ENCODE measurements at regions not wholly inside any gene's neighbourhood (a gene's known extent, or its start where the extent isn't known, plus 50 kb on each side); places are given as distances from the start of the nearest gene placed in this dataset.
A peak's percentile ranks its signal among the peaks of the same experiment; 100 is the strongest.

GRCh38 chr2:220393711-220394110, 766.3 kb downstream of the SLC4A3 start:
- in situ Hi-C loops (cut with MboI; ENCODE audit: low pct_unique_long_range_greater_than_20kb in 2 of 9, low sequenced_read_pairs in 9 of 9, unreplicated experiment in 9 of 9): no loop called here
- WGBS, 10 experiments: 36 to 100% (median 68%) methylated on average over 1 to 2 of the region's 2 CpGs; no CpG with 5 or more reads in 1 of the 10 experiments
- Histone ChIP-seq H3K4me1 (replicated peaks in 1 of 2) (peaks cover 0 to 9% of the 10 kb centered on the region in 2 donors), H3K4me3 (no peak overlapping the region), H3K27ac (no peak overlapping the region)
- ATAC-seq (replicated peaks in 6 of 8): peak in 4 of 8 experiments; percentile 34 to 84 (median 68)

GRCh38 chr2:220394433-220394832, 767.0 kb downstream of the SLC4A3 start:
- in situ Hi-C loops (cut with MboI; ENCODE audit: low pct_unique_long_range_greater_than_20kb in 2 of 9, low sequenced_read_pairs in 9 of 9, unreplicated experiment in 9 of 9): no loop called here
- no peak overlapping the region for H3K4me3 ChIP-seq
- ATAC-seq (replicated peaks in 6 of 8): no peak
- no peak overlapping the region for H3K27ac ChIP-seq
- peaks cover 0 to 9% of the 10 kb centered on the region in 2 donors for H3K4me1 ChIP-seq (replicated peaks in 1 of 2)

- peaks cover 0 to 8% of the 10 kb centered on the region in 2 donors for H3K4me1 ChIP-seq (replicated peaks in 1 of 2)
- H3K27ac ChIP-seq: no peak overlapping the region
- 49 to 100% (median 78%) methylated on average over 1 to 4 of the region's 4 CpGs for WGBS, 10 experiments
- in situ Hi-C loops (cut with MboI; ENCODE audit: low pct_unique_long_range_greater_than_20kb in 2 of 9, low sequenced_read_pairs in 9 of 9, unreplicated experiment in 9 of 9): no loop called here
- ATAC-seq (replicated peaks in 6 of 8): peak in 1 of 8 experiments; percentile 20
- H3K4me3 ChIP-seq: no peak overlapping the region
Measured at GRCh38 chr2:220396287-220396686, 768.9 kb downstream of the SLC4A3 start.

GRCh38 chr2:220410296-220410695, 782.9 kb downstream of the SLC4A3 start:
- Histone ChIP-seq H3K27ac (no peak overlapping the region), H3K4me3 (no peak overlapping the region), H3K4me1 (replicated peaks in 1 of 2) (no peaks in the 10 kb centered on the region)
- no peak for ATAC-seq (replicated peaks in 6 of 8)
- in situ Hi-C loops (cut with MboI; ENCODE audit: low pct_unique_long_range_greater_than_20kb in 2 of 9, low sequenced_read_pairs in 9 of 9, unreplicated experiment in 9 of 9): no loop called here
- WGBS, 10 experiments: 0 to 100% (median 83%) methylated on average over 1 of the region's 1 CpG; no CpG with 5 or more reads in 2 of the 10 experiments

DNA sequence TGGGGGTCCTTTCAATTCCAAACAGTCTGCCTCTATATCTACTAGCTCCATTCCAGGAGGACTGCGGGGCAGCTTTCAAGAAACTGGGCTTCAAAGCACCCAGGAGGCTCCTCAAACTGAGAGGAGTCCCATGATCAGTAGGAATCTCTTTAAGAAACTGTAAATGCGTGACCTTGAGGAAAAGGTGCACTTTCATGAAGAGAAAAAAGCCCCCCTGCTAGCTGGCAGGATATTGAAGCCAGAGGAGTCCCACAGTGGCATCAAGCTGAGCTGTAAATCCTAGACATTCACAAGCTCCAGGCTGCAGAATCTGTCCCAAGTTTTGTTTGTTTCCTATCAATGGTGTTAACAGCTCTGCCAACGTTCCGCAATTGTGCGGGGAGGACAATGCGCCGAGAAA, 790.1 kb downstream of the SLC4A3 start:
- no peak overlapping the region for H3K27ac ChIP-seq
- 51 to 100% (median 61%) methylated on average over 1 to 6 of the region's 7 CpGs; no CpG with 5 or more reads in 3 of the 10 experiments for WGBS, 10 experiments
- in situ Hi-C loops (cut with MboI; ENCODE audit: low pct_unique_long_range_greater_than_20kb in 2 of 9, low sequenced_read_pairs in 9 of 9, unreplicated experiment in 9 of 9): no loop called here
- H3K4me3 ChIP-seq: no peak overlapping the region
- no peak for ATAC-seq (replicated peaks in 6 of 8)
- H3K4me1 ChIP-seq (replicated peaks in 1 of 2): peaks cover 2 to 4% of the 10 kb centered on the region in 2 donors

DNA sequence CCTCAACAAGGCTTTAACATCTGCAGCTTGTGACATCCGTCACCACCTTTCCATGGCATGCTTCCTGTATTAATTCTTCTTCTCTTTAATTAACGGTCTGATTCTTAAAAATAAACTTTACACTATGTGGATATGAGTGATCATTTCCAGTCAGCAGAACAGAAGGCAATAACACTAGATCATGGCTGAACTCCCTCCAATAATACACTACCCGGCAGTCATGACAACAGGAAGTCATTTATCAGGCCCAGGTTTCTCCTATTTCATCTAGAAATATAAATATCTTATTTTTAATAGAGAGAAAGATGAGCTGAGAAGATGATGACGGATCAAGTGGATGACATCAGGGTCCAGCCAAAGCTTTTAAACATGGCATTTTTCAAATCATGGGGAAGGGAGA, 792.2 kb downstream of the SLC4A3 start:
- H3K27ac ChIP-seq: no peak overlapping the region
- in situ Hi-C loops (cut with MboI; ENCODE audit: low pct_unique_long_range_greater_than_20kb in 2 of 9, low sequenced_read_pairs in 9 of 9, unreplicated experiment in 9 of 9): no loop called here
- 29 to 85% (median 62%) methylated on average over 1 to 4 of the region's 4 CpGs for WGBS, 10 experiments
- peak in 5 of 8 experiments; percentile 59 to 97 (median 83) for ATAC-seq (replicated peaks in 6 of 8)
- H3K4me3 ChIP-seq: no peak overlapping the region
- H3K4me1 ChIP-seq (replicated peaks in 1 of 2): peaks cover 2 to 4% of the 10 kb centered on the region in 2 donors

DNA sequence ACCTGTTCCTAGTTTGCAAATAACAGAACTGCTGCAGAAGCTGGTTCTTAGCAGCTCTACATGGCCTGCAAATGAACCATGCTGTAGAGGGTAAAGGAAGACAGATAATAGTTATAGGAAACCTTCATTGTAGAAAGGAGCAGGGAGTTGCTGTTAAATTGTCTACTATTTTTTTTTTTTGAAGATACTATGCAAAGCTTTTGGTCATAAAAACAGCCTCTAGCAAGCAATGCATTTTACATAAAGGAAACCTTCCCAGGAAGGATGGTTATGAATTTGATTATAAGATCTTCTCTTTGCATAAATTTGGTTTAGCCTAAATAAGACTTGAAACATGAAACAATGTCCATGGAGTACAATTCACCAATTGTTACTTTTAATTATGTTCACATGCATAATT, 793.4 kb downstream of the SLC4A3 start:
- Histone ChIP-seq H3K4me3 (no peak overlapping the region), H3K27ac (no peak overlapping the region), H3K4me1 (replicated peaks in 1 of 2) (peaks cover 2 to 4% of the 10 kb centered on the region in 2 donors)
- in situ Hi-C loops (cut with MboI; ENCODE audit: low pct_unique_long_range_greater_than_20kb in 2 of 9, low sequenced_read_pairs in 9 of 9, unreplicated experiment in 9 of 9): no loop called here
- peak in 3 of 8 experiments; percentile 51 to 69 (median 65) for ATAC-seq (replicated peaks in 6 of 8)

DNA sequence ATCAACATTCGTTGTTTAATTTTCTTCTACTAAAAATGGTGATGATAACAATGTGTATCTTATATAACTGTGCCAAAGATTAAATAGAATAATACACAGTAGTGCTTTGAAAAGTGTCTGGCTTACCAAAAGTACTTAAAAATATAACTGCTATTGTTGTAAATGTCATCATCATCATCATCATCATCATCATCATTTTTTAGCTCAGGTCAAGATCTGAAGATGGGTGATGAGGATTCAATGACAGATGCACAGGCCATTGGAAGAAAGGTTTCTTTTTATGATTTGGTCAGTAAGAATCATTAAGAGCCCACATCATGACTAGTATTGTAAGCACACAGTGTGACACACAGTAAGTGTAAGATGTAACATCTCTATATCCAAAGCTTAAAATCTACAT, 795.2 kb downstream of the SLC4A3 start:
- H3K27ac ChIP-seq: no peak overlapping the region
- H3K4me3 ChIP-seq: no peak overlapping the region
- in situ Hi-C loops (cut with MboI; ENCODE audit: low pct_unique_long_range_greater_than_20kb in 2 of 9, low sequenced_read_pairs in 9 of 9, unreplicated experiment in 9 of 9): no loop called here
- WGBS, 10 experiments: 11 to 83% (median 80%) methylated on average over 1 of the region's 1 CpG; no CpG with 5 or more reads in 2 of the 10 experiments
- ATAC-seq (replicated peaks in 6 of 8): no peak
- H3K4me1 ChIP-seq (replicated peaks in 1 of 2): peaks cover 0 to 2% of the 10 kb centered on the region in 2 donors

GRCh38 chr2:220424561-220424960, 797.1 kb downstream of the SLC4A3 start:
- WGBS, 10 experiments: 40 to 94% (median 79%) methylated on average over 1 to 2 of the region's 2 CpGs; no CpG with 5 or more reads in 4 of the 10 experiments
- ATAC-seq (replicated peaks in 6 of 8): no peak
- H3K4me1 ChIP-seq (replicated peaks in 1 of 2): peaks cover 0 to under 1% of the 10 kb centered on the region in 2 donors
- no peak overlapping the region for H3K27ac ChIP-seq
- H3K4me3 ChIP-seq: no peak overlapping the region
- in situ Hi-C loops (cut with MboI; ENCODE audit: low pct_unique_long_range_greater_than_20kb in 2 of 9, low sequenced_read_pairs in 9 of 9, unreplicated experiment in 9 of 9): no loop called here

- no peak for ATAC-seq (replicated peaks in 6 of 8)
- 40 to 100% (median 50%) methylated on average over 1 to 2 of the region's 2 CpGs; no CpG with 5 or more reads in 3 of the 10 experiments for WGBS, 10 experiments
- in situ Hi-C loops (cut with MboI; ENCODE audit: low pct_unique_long_range_greater_than_20kb in 2 of 9, low sequenced_read_pairs in 9 of 9, unreplicated experiment in 9 of 9): no loop called here
Measured at GRCh38 chr2:220432645-220433044, 805.2 kb downstream of the SLC4A3 start.

GRCh38 chr2:220433131-220433530, 805.7 kb downstream of the SLC4A3 start:
- peak in 1 of 8 experiments; percentile 12 for ATAC-seq (replicated peaks in 6 of 8)
- Histone ChIP-seq H3K4me3 (no peak overlapping the region), H3K4me1 (replicated peaks in 1 of 2) (no peaks in the 10 kb centered on the region), H3K27ac (no peak overlapping the region)
- in situ Hi-C loops (cut with MboI; ENCODE audit: low pct_unique_long_range_greater_than_20kb in 2 of 9, low sequenced_read_pairs in 9 of 9, unreplicated experiment in 9 of 9): no loop called here
- WGBS, 10 experiments: 69 to 100% (median 92%) methylated on average over 1 to 3 of the region's 3 CpGs; no CpG with 5 or more reads in 1 of the 10 experiments

More at GRCh38 chr2:220432645-220433044, 805.2 kb downstream of the SLC4A3 start:
- Histone ChIP-seq H3K4me3 (no peak overlapping the region), H3K27ac (no peak overlapping the region), H3K4me1 (replicated peaks in 1 of 2) (no peaks in the 10 kb centered on the region)

GRCh38 chr2:220434385-220434784, 807.0 kb downstream of the SLC4A3 start:
- in situ Hi-C loops (cut with MboI; ENCODE audit: low pct_unique_long_range_greater_than_20kb in 2 of 9, low sequenced_read_pairs in 9 of 9, unreplicated experiment in 9 of 9): no loop called here

GRCh38 chr2:220437938-220438337, 810.5 kb downstream of the SLC4A3 start:
- in situ Hi-C loops (cut with MboI; ENCODE audit: low pct_unique_long_range_greater_than_20kb in 2 of 9, low sequenced_read_pairs in 9 of 9, unreplicated experiment in 9 of 9): no loop called here
- Histone ChIP-seq H3K4me3 (no peak overlapping the region), H3K4me1 (replicated peaks in 1 of 2) (no peaks in the 10 kb centered on the region), H3K27ac (no peak overlapping the region)
- peak in 2 of 8 experiments; percentile 16 to 44 for ATAC-seq (replicated peaks in 6 of 8)
- WGBS, 10 experiments: 0 to 100% (median 61%) methylated on average over 1 to 2 of the region's 2 CpGs; no CpG with 5 or more reads in 2 of the 10 experiments

More at GRCh38 chr2:220434385-220434784, 807.0 kb downstream of the SLC4A3 start:
- no peak overlapping the region for H3K4me3 ChIP-seq
- no peaks in the 10 kb centered on the region for H3K4me1 ChIP-seq (replicated peaks in 1 of 2)
- peak in 3 of 8 experiments; percentile 57 to 89 (median 61) for ATAC-seq (replicated peaks in 6 of 8)
- WGBS, 10 experiments: 6 to 100% (median 83%) methylated on average over 1 to 2 of the region's 2 CpGs; no CpG with 5 or more reads in 3 of the 10 experiments
- no peak overlapping the region for H3K27ac ChIP-seq

DNA sequence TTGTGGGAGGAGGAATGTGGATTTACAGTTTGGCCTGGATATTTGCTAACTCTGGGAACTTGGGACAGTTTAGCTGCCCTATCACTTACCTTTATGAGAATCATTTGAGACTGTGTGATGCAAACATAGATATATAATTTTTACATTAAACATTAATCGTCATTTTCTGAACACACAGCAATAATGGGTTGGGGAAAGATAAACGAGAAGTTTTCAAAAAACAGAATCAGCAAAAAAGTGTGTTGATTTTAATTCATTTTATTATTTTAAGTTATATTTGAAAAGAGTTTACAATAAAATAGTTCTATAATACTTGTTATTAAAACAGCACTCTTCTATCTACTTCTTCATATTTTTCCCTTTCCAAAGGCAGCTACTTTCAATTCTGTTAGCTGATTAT, 813.3 kb downstream of the SLC4A3 start:
- 11 to 100% (median 82%) methylated on average over 1 to 2 of the region's 2 CpGs for WGBS, 10 experiments
- ATAC-seq (replicated peaks in 6 of 8): no peak
- H3K4me1 ChIP-seq (replicated peaks in 1 of 2): no peaks in the 10 kb centered on the region
- H3K27ac ChIP-seq: no peak overlapping the region
- H3K4me3 ChIP-seq: no peak overlapping the region
- in situ Hi-C loops (cut with MboI; ENCODE audit: low pct_unique_long_range_greater_than_20kb in 2 of 9, low sequenced_read_pairs in 9 of 9, unreplicated experiment in 9 of 9): no loop called here

All from motor neuron (in vitro differentiated cells).